ENCODE measurements at regions not wholly inside any gene's neighbourhood (a gene's known extent, or its start where the extent isn't known, plus 50 kb on each side); places are given as distances from the start of the nearest gene placed in this dataset.

GRCh38 chr2:234130777-234131181 lies 80.3 kb downstream of the SPP2 start:
- DNase-seq (ENCODE audit: low read depth in 2 of 3, low spot score in 1 of 3) = no peak

GRCh38 chr2:234128606-234129005 lies 78.1 kb downstream of the SPP2 start:
- no peak for DNase-seq (ENCODE audit: low read depth in 2 of 3, low spot score in 1 of 3)
